ENCODE measurements at regions not wholly inside any gene's neighbourhood (a gene's known extent, or its start where the extent isn't known, plus 50 kb on each side); places are given as distances from the start of the nearest gene placed in this dataset.
"Not testable (repeated sequence)": the region's sequence is repeated elsewhere in the genome, so short reads cannot be mapped to it uniquely, and the experiment has no call there.

DNA sequence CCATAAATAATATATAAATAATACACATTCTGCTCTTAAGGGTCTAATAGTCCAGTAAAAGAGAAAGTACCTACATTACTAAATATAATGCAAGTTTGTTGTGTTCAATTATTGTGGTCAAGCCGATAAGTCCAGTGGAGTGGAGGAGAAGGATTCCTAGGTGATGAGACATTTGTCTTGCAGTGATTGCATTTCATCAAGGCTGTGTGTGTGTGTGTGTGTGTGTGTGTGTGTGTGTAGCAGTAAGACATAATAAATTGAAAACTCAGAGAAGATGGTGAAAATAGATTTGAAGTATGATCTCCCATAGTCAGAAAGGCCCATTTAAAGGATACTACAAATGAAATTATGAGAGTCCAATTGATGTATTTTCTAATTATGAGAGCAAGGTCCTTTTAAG is 192.5 kb upstream of the SEMA3C start:
- no peak for DNase-seq

DNA sequence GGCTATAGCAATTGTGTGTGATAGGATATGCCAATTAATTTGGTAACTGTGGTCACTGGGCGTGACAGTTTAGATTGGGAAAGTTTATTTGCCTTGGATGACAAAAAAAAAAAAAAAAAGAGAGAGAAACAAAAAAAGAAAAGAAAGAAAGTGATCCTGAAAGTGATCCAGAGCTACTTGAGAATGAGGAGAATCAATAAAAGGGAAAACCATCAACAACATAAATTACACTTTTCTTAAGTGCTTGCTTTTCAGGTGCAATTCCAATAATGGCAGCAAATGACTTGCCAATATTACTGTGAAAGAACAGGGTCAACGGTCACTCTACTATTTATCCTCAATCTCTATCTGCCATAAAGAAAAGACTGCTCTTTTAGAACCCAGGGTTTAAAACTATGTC is 191.8 kb upstream of the SEMA3C start:
- DNase-seq: no peak

DNA sequence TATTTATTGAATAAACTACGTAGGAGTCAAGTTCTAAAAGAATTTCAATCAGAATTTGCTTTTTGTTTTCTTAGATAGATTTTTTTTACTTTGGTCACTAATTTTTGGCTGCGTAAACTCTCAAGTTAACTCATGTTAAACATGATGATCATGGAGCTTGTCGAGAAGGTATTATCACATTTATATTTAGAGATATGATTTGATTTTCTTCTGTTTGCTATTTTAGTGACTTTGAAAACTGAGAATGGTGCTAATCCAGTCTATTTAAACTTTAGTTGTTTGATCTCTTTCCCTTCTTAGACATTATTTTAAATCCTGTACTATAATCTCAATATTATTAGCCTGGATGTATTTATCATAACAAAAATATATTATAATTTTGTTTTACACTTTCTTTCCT is 179.4 kb upstream of the SEMA3C start:
- no peak for DNase-seq

DNA sequence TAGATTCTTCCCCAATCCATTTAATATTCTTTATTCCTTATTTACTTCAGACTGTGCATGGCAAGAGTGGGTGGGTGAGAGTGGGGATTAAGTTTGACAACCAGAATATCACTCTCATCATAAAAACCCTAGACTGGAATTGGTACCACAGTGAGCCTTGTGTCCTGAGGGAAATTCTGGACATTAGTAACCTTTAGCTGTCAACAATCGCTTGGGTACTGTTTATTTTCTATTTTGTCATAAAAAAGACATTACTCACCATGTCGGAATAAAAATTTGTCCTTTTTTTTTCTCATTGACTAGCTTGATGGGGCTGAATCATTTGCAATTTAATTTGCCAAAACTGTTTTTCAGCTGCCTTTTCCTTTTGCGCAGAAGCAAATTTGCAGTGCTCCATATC is 176.1 kb upstream of the SEMA3C start:
- DNase-seq: no peak

DNA sequence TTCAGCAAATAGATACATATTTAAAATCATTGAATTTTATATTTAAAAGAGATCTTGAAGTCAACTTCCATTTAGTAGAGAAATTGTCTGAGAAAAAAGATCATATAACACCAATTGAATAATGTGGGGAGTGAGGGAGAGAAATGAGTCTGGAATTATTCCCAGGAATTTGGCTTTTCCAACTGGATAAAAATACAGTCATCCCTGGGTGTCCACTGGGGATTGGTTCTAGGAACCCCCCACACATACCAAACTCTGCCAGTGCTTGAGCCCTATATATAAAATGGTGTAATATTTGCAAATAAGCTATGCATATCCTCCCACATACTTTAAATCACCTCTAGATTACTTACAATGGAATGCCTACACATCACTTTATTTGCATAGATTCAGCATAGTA is 162.8 kb upstream of the SEMA3C start:
- DNase-seq: no peak

DNA sequence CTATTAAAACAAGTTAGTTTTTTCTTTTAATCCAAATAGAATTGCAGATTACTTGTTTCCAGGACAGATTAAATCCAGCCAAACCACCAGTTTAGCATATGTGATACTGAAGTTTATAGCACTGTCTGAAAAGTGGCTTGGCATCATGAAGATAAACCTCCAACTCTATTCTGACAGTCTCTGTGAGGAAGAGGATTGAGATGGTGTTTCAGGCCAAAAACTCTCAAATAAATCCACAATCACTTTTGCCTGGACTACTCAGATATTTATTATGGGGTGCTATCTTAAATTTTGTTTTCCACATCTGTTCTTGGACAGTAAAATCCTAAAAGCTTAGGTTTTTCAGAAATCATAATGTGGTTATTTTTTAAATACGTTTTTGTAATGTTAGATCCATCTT is 161.7 kb upstream of the SEMA3C start:
- DNase-seq: no peak

DNA sequence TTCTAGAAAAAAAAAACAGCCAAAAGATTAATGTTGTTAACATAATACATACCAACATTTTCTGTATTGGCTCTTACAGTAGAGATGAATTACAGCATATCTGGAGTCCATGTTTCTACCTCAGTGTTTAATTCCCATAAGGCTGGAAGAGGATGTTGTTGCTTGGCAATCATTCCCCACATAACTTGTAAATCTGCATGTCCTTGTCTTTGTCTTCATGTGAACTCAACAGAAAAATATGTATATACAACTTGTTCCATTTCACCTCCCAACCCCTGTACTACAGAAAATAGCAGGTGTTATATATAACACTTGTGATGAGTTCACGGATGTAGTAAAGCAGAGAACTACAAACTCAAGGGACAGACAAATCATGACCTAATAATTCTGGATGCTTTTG is 160.9 kb upstream of the SEMA3C start:
- no peak for DNase-seq

DNA sequence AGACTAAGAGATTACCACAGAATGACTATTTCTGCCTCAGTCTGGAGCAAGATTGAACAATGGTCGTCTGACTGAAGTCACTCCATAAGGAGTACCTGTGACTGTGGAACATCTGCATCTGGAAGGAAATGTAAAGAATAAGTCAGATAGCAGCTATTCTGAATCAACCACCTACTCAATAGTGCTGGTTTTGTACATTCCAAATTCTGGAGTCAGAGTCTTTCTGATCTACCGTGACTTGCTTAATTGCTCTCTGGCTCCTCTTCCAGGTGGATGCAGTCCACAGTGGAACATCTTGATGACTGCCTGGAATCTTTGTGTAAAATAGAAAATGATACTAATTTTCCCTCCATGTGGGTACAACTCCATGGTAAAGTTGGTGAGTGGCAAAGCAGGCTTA is 156.3 kb upstream of the SEMA3C start:
- DNase-seq: no peak

DNA sequence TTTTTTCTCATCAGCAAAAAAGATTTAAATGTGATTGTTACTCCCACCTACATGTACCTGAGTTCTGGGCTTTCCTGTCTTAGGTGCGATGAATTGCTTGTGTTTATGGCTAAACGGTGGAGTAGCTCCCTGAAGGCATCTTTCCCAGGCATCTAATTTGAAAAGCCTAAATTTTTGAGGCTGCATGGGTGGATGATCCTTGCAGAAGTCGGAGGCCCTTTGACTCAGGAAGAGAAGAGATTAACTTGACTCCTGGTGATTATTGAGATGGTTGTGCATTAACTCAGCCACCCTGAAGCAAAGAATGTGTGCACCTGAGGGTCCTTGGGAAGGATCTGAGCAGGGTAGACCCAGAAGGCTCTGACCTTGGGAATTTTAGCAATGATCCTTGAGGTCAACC is 155.6 kb upstream of the SEMA3C start:
- DNase-seq: no peak

DNA sequence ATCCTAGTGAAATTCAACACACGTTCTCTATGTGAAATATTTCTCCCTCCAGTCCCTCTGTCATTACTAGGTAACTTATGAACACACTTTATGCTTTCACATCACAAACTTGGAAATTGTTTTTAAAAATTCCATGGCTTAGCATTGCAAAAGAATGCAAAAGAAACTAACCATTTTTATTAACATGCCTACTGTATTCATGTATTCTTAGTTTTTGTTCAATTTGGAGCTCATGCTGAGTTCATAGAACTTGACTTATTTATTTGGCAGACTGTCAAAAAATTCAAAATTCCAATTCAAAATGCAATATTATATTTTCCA is 155.0 kb upstream of the SEMA3C start:
- no peak for DNase-seq

DNA sequence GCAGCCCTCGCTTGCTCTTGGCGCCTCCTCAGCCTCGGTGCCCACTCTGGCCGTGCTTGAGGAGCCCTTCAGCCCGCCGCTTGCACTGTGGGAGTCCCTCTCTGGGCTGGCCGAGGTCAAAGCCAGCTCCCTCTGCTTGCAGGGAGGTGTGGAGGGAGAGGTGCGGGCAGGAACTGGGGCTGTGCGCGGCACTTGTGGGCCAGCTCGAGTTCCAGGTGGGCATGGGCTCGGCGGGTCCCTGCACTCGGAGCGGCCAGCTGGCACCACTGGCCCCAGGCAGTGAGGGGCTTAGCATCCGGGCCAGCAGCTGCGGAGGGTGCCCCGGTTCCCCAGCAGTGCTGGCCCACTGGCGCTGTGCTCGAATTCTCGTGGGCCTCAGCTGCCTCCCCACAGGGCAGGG is 152.1 kb upstream of the SEMA3C start:
- DNase-seq: no peak

DNA sequence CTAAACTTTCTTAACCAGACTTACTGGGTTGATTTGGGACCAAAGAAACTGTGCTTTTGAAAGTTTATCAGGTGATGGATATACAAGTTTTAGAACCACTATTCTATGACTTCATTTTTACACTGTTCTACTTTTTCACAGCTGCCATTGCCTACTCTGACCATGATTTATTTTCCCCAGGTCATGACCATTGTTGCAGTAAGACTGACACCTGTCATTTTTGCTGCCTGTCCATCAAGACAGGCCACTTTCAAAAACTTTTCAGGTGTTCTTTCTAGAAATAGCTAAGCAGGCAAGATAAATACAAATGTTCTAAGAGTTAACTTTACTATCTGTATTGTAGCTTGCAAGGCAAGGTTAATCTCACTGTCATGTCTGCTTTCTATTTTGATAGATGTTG is 147.9 kb upstream of the SEMA3C start:
- DNase-seq: no peak

DNA sequence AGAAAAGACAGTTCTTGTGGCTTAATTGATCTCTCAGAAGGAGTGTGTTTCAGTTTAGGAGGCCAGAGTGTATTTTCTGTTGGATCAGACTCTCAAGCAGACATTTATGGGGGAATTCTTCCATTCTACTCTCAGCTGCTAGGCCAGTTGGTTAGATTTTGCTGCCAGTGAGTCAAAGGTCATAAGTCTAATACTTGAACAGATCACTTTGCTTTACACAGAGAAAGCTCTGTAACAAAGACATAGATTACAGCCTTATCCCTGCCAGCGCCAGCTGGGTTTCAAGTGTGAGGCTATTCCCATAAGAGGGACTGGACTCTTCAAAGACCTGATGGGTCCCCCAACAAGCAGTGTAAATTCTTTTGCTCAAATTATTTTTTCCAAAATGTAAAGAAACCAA is 145.6 kb upstream of the SEMA3C start:
- DNase-seq: no peak

DNA sequence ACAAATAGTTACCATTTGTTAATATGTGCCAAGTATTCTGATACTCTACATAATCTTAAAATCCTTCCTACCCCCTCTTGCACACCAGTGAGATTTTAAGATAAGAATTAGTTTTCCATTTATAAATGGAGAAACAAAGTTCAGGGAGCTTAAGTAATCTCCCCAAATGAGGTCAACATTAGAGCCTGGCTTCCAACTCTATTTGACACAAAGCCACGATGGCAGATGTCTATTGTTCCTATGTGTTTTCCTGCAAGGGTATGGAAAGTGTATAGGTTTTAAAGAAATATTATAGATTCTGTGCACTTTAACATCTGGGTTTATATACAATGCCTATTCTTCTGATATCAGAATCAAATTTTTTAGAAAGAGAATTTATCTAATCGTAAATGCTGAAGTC is 143.9 kb upstream of the SEMA3C start:
- no peak for DNase-seq

DNA sequence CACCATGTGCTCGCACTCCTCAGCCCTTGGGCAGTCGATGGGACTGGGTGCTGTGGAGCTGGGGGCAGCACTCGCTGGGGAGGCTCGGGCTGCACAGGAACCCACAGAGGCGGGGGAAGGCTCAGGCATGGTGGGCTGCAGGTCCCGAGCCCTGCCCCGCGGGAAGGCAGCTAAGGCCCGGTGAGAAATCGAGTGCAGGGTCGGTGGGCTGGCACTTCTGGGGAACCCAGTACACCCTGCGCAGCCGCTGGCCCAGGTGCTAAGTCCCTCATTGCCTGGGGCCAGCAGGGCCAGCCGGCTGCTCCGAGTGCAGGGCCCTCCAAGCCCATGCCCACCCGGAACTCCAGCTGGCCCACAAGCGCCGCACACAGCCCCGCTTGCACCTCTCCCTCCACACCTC is 138.6 kb upstream of the SEMA3C start:
- not testable (repeated sequence) for DNase-seq

DNA sequence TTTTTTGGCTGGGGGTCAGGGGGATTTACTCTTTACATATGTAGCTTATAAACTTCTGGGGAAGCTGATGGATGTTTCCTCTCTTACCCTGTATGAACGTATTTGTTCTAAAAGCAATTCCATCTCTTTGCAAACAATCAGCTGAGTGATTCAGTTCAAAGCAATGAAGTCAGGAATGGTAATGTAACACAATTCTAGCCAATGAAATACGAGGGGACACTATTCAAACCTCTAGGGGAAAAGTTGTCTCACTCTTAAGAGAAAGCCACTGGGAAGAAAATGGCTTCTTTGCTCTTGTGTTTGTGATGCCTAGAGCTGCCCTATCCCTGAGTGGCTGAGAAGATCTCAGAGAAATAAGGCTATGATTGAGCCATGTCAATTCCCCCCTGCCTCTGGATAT is 134.8 kb upstream of the SEMA3C start:
- DNase-seq: no peak

DNA sequence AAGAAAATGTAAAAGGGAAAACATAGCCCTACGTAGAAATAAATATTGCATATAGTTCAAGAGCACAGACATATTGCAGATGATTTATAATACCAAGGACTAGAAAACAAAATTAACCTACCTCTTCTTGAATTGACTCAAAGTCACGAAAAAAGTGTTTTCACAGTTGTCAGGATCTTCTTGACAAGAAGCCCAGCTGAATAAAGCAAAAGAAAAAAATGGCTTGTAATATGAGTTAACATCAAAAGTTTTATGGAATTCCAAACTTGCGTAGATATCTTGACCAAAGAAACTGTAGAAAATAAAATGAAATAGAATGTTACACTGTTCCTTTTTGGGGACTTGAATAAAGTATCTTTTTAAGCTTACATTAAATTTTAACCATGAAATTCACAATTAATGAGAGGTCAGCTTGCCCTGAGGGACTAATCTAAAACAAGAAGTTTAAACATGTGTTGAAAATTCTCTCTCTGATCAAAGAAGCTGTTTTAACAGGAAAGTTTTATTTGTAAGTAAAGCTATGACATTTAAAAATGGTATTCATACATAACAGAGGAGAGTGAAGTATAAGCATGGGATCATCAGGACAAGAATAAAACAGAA is 133.1 kb upstream of the SEMA3C start:
- DNase-seq: no peak

DNA sequence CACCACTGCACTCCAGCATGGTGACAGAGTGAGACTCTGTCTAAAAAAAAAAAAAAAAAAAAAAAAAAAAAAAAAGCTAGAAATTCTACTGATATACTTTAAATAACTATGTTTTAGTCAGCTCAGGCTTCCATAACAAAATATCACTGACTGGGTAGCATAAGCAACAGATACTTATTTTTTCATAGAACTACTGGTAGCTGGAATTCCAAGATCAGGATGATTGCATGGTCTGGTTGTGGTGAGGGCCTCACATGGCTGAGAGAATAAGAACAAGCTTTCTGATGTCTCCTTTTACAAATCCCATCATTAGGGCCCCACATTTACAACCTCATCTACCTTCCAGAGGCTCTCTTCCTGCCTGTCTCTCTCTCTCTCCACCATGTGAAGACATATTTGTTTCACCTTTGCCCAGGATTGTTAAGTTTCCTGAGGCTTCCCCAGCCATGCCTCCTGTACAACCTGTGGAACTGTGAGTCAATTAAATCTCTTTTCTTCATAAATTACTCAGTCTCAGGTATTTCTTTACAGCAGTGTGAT is 126.7 kb upstream of the SEMA3C start:
- no peak for DNase-seq

DNA sequence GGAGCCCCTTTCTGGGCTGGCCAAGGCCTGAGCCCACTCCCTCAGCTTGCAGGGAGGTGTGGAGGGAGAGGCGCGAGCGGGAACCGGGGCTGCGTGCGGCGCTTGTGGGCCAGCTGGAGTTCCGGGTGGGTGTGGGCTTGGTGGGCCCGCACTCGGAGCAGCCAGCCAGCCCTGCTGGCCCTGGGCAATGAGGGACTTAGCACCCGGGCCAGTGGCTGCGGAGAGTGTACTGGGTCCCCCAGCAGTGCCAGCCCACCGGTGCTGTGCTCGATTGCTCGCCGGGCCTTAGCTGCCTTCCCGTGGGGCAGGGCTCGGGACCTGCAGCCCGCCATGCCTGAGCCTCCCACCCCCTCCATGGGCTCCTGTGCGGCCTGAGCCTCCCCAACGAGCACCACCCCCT is 123.8 kb upstream of the SEMA3C start:
- not testable (repeated sequence) for DNase-seq

DNA sequence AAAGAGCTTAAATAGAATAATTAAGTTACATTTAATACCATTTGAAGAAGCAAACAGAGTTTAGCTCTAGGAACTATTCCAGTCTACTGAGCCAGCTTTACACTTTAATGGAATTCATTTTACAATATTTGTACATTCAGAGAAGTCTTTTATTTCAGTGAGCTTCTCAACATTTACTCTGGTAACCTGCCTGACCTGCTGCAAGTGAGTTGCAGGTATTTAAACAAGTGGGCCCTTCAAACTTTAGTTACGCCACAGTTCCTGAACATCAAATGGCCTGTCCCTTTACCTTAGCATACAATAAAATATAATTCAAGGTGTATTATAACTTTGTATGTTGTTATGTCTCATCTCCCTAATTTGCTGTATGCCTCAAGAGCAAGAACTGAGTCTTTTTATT is 121.6 kb upstream of the SEMA3C start:
- DNase-seq: no peak

DNA sequence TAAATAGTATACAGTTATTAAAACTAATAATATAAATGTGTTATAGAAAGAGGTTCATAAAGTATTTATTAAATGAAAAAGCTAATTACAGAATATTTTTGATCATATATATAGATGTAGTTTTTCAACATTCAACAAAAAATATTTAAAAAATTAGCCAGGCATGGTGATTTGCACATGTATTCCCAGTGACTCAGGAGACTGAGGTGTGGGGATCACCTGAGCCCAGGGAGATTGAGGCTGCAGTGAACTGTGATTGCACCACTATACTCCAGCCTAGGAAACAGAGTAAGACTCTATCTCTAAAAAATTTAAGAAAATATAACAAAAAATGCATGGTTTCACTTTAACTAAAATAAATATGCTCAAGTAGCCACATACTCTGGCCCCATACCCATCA is 118.0 kb upstream of the SEMA3C start:
- no peak for DNase-seq

DNA sequence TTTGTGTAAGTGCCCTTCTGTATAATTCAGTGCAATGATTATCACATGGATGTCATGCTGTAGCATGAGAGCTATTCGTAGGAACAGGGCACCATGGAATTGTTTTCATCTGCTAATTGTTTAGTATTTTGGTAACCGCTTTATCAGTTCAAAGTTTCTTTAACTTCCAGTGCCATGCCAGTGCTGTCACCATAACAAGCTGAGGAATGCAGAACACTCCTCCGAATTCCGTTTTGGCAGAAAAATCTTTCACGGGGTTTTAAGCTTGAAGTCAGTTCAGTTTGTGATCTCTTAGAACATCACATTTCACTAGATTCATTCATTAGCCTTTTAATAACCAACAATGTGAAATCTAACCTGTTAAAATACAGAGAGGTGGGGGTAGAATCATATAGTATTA is 117.2 kb upstream of the SEMA3C start:
- no peak for DNase-seq

DNA sequence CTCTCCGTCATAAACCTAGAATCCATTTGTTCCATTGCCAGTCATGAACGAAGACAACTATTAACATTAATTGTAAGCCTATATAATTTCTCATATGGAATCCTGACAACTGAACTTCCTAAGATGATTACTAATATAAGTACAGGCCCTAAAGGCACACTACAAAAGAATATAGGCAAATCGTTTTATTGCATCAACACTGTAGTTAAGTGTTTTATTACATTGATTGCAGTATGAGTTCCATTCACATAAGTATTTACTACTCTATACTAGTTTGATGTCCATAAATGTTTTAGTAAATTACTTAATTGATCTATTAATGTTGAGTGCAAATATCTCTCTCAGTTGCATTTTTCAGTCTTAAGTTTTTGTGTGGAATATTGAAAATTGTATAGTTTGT is 113.1 kb upstream of the SEMA3C start:
- DNase-seq: no peak

DNA sequence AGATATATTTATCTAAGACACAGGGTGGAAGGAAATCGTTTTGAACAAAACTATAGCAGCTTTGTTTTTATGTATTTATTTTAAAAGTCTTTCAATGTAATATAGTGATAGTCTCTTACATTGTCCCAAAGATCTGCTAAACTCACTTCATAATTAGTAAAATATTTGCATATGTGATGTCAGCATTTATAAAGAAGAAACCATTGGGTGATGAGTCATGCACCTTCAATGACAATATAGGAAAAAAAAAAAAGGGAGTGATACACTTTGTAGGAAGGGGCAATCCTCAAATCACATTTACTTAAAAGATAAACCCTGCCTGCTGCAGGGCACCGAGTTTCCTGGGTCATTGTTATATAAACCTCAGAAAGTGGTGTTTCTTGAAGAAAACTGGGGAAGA is 112.4 kb upstream of the SEMA3C start:
- DNase-seq: no peak

DNA sequence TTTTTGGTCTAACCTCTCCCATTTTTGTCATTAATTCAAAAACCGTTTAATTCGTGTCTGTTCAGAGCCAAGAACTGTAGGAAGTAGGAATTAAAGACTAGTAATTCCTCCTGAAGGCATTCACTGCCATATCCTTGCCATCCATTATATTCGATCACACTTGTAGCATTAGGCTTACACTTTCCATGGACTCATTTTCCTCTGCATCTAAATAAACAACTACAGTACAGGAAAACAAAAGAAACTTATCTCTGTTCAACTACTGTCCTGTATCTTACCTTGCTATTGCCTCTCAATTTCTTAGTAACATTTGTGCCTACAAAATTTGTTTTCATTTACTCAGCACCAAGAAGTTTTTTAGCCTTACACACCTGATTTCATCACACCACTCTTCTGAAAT is 111.6 kb upstream of the SEMA3C start:
- no peak for DNase-seq

DNA sequence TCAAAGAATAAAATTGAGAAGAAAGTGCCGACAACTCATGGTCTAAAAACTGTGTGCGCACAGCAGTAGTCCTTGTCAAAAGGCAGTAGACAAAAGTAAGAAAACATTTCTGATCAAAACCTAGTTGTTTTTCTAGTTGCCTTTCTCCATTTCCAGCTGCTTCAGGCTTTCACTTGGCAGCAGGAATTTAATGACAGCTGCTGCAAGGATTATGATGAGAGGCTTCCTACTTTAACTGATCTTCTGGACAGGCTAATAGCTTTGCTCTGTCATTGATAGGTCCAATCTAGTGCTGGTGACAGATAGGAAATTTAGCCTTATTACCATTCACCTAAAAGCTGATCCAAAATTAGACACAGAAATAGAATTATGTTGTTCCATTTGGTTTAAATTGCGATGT is 110.7 kb upstream of the SEMA3C start:
- DNase-seq: peak; percentile 44

Measured in NCI-H2171 (cell line).